DMS 273 (cell line): ENCODE measurements at regions not wholly inside any gene's neighbourhood (a gene's known extent, or its start where the extent isn't known, plus 50 kb on each side); places are given as distances from the start of the nearest gene placed in this dataset.

ENCODE experiments used
- DNase-seq: peaks from one replicate; lab custom pipeline; 2025; ENCODE audit not compliant: unreplicated experiment; lab: John Stamatoyannopoulos, UW

GRCh38 chr4:35500812-35501211 lies 743.5 kb downstream of the ARAP2 start:
- DNase-seq, result no peak

- DNase-seq, result peak; percentile 17
Observed at GRCh38 chr4:35503435-35503834, 740.9 kb downstream of the ARAP2 start.

GRCh38 chr4:35506161-35506560 lies 738.2 kb downstream of the ARAP2 start:
- no peak for DNase-seq

GRCh38 chr4:35511851-35512250 lies 732.5 kb downstream of the ARAP2 start:
- DNase-seq, result no peak

- peak; percentile 17 for DNase-seq
Observed at GRCh38 chr4:35516102-35516501, 728.2 kb downstream of the ARAP2 start.

- peak; percentile 3 for DNase-seq
Observed at GRCh38 chr4:35520059-35520458, 724.3 kb downstream of the ARAP2 start.

GRCh38 chr4:35521682-35522081 lies 722.6 kb downstream of the ARAP2 start:
- no peak for DNase-seq

- DNase-seq, result no peak
Observed at GRCh38 chr4:35525192-35525978, 718.9 kb downstream of the ARAP2 start.

- DNase-seq, result no peak
Observed at GRCh38 chr4:35526456-35526855, 717.9 kb downstream of the ARAP2 start.

- no peak for DNase-seq
Observed at GRCh38 chr4:35534962-35535361, 709.4 kb downstream of the ARAP2 start.

GRCh38 chr4:35538807-35539206 lies 705.5 kb downstream of the ARAP2 start:
- no peak for DNase-seq

GRCh38 chr4:35539404-35540055 lies 704.8 kb downstream of the ARAP2 start:
- DNase-seq, result no peak

- DNase-seq, result no peak
Observed at GRCh38 chr4:35541146-35541887, 703.0 kb downstream of the ARAP2 start.

- no peak for DNase-seq
Observed at GRCh38 chr4:35541888-35542213, 702.5 kb downstream of the ARAP2 start.

GRCh38 chr4:35548921-35549320 lies 695.4 kb downstream of the ARAP2 start:
- DNase-seq, result no peak

- no peak for DNase-seq
Observed at GRCh38 chr4:35556387-35556786, 687.9 kb downstream of the ARAP2 start.

GRCh38 chr4:35559559-35560365 lies 684.6 kb downstream of the ARAP2 start:
- DNase-seq, result no peak

GRCh38 chr4:35562861-35563260 lies 681.5 kb downstream of the ARAP2 start:
- DNase-seq, result no peak

- no peak for DNase-seq
Observed at GRCh38 chr4:35565640-35566039, 678.7 kb downstream of the ARAP2 start.

- DNase-seq, result no peak
Observed at GRCh38 chr4:35591035-35591434, 653.3 kb downstream of the ARAP2 start.

- DNase-seq, result no peak
Observed at GRCh38 chr4:35604252-35604651, 640.1 kb downstream of the ARAP2 start.
